ENCODE measurements at regions not wholly inside any gene's neighbourhood (a gene's known extent, or its start where the extent isn't known, plus 50 kb on each side); places are given as distances from the start of the nearest gene placed in this dataset.

GRCh38 chr1:243980071-243980470 is 71.0 kb upstream of the ZBTB18 start:
- no peaks in the 10 kb centered on the region for H3K36me3 ChIP-seq
- no peak overlapping the region for H3K27ac ChIP-seq
- no peak overlapping the region for H3K4me3 ChIP-seq
- ATAC-seq = no peak
- intact Hi-C loops (cut with DNase I) = no loop called here
- TF ChIP-seq CTCF (IDR thresholded peaks at IDR 0.05) (no peak), POLR2A (IDR thresholded peaks at IDR 0.05) (no peak)
- H3K4me1 ChIP-seq = no peaks in the 10 kb centered on the region
- H3K27me3 ChIP-seq = no peaks in the 10 kb centered on the region
- no peak for DNase-seq
- no peaks in the 10 kb centered on the region for H3K9me3 ChIP-seq

- no peak for TF ChIP-seq CTCF (IDR thresholded peaks at IDR 0.05)
- no peaks in the 10 kb centered on the region for H3K4me1 ChIP-seq
- no peak overlapping the region for H3K4me3 ChIP-seq
- no peak overlapping the region for H3K27ac ChIP-seq
- no peaks in the 10 kb centered on the region for H3K36me3 ChIP-seq
- no peaks in the 10 kb centered on the region for H3K27me3 ChIP-seq
- DNase-seq = no peak
- no peaks in the 10 kb centered on the region for H3K9me3 ChIP-seq
- intact Hi-C loops (cut with DNase I) = no loop called here
- WGBS (ENCODE audit: insufficient coverage, low coverage, low lambda C conversion rate, missing lambda C conversion rate) = 92% methylated on average over 16 of the region's 18 CpGs
- ATAC-seq = peak in 1 of 4 donors; percentile 62
Measured at GRCh38 chr1:243979396-243979795, 71.7 kb upstream of the ZBTB18 start.

- intact Hi-C loops (cut with DNase I) = no loop called here
- no peak overlapping the region for H3K27ac ChIP-seq
Measured at GRCh38 chr1:243977094-243977493, 74.0 kb upstream of the ZBTB18 start.

GRCh38 chr1:243974451-243975292 is 76.4 kb upstream of the ZBTB18 start:
- no peaks in the 10 kb centered on the region for H3K27me3 ChIP-seq
- DNase-seq (no peak), ATAC-seq (no peak)
- no peaks in the 10 kb centered on the region for H3K36me3 ChIP-seq
- no peak overlapping the region for H3K27ac ChIP-seq
- no peaks in the 10 kb centered on the region for H3K9me3 ChIP-seq
- no peak overlapping the region for H3K4me3 ChIP-seq
- intact Hi-C loops (cut with DNase I) = no loop called here
- 58% methylated on average over 7 of the region's 10 CpGs for WGBS (ENCODE audit: insufficient coverage, low coverage, low lambda C conversion rate, missing lambda C conversion rate)
- no peaks in the 10 kb centered on the region for H3K4me1 ChIP-seq
- TF ChIP-seq POLR2A (IDR thresholded peaks at IDR 0.05) = no peak
- TF ChIP-seq CTCF (IDR thresholded peaks at IDR 0.05) = no peak

More at GRCh38 chr1:243977094-243977493, 74.0 kb upstream of the ZBTB18 start:
- DNase-seq = no peak
- no peaks in the 10 kb centered on the region for H3K36me3 ChIP-seq
- no peaks in the 10 kb centered on the region for H3K9me3 ChIP-seq
- no peak overlapping the region for H3K4me3 ChIP-seq
- H3K27me3 ChIP-seq = no peaks in the 10 kb centered on the region
- no peaks in the 10 kb centered on the region for H3K4me1 ChIP-seq
- TF ChIP-seq POLR2A (IDR thresholded peaks at IDR 0.05) = no peak
- TF ChIP-seq CTCF (IDR thresholded peaks at IDR 0.05) = no peak
- WGBS (ENCODE audit: insufficient coverage, low coverage, low lambda C conversion rate, missing lambda C conversion rate) = 50% methylated on average over 5 of the region's 5 CpGs
- no peak for ATAC-seq
